ENCODE measurements at regions not wholly inside any gene's neighbourhood (a gene's known extent, or its start where the extent isn't known, plus 50 kb on each side); places are given as distances from the start of the nearest gene placed in this dataset.

GRCh38 chr10:35972275-35972674, 330.2 kb upstream of the FZD8 start:
- TF ChIP-seq, protein P1, sequence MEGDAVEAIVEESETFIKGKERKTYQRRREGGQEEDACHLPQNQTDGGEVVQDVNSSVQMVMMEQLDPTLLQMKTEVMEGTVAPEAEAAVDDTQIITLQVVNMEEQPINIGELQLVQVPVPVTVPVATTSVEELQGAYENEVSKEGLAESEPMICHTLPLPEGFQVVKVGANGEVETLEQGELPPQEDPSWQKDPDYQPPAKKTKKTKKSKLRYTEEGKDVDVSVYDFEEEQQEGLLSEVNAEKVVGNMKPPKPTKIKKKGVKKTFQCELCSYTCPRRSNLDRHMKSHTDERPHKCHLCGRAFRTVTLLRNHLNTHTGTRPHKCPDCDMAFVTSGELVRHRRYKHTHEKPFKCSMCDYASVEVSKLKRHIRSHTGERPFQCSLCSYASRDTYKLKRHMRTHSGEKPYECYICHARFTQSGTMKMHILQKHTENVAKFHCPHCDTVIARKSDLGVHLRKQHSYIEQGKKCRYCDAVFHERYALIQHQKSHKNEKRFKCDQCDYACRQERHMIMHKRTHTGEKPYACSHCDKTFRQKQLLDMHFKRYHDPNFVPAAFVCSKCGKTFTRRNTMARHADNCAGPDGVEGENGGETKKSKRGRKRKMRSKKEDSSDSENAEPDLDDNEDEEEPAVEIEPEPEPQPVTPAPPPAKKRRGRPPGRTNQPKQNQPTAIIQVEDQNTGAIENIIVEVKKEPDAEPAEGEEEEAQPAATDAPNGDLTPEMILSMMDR (conservative IDR thresholded peaks at IDR 0.05; ENCODE audit: low read depth, low read length): no peak
- TF ChIP-seq MAZ (IDR thresholded peaks at IDR 0.05; ENCODE audit: borderline replicate concordance, low read depth, low read length): no peak
- no peak for TF ChIP-seq FOS (IDR thresholded peaks at IDR 0.05; ENCODE audit: low read depth, low read length)
- TF ChIP-seq NFE2L2 (IDR thresholded peaks at IDR 0.05; ENCODE audit: low read depth, low read length): no peak
- TF ChIP-seq RAD21 (IDR thresholded peaks at IDR 0.05; ENCODE audit: low read length): no peak
- TF ChIP-seq, protein P2, sequence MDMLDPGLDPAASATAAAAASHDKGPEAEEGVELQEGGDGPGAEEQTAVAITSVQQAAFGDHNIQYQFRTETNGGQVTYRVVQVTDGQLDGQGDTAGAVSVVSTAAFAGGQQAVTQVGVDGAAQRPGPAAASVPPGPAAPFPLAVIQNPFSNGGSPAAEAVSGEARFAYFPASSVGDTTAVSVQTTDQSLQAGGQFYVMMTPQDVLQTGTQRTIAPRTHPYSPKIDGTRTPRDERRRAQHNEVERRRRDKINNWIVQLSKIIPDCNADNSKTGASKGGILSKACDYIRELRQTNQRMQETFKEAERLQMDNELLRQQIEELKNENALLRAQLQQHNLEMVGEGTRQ (IDR thresholded peaks at IDR 0.05; ENCODE audit: low read depth, low read length): no peak
- no peak for TF ChIP-seq POLR2A (IDR thresholded peaks at IDR 0.05; ENCODE audit: low read depth, low read length)
- no peak for TF ChIP-seq RFX5 (IDR thresholded peaks at IDR 0.05; ENCODE audit: low read depth, low read length)

All from IMR-90 (cell line).